ENCODE measurements at regions not wholly inside any gene's neighbourhood (a gene's known extent, or its start where the extent isn't known, plus 50 kb on each side); places are given as distances from the start of the nearest gene placed in this dataset.

DNA sequence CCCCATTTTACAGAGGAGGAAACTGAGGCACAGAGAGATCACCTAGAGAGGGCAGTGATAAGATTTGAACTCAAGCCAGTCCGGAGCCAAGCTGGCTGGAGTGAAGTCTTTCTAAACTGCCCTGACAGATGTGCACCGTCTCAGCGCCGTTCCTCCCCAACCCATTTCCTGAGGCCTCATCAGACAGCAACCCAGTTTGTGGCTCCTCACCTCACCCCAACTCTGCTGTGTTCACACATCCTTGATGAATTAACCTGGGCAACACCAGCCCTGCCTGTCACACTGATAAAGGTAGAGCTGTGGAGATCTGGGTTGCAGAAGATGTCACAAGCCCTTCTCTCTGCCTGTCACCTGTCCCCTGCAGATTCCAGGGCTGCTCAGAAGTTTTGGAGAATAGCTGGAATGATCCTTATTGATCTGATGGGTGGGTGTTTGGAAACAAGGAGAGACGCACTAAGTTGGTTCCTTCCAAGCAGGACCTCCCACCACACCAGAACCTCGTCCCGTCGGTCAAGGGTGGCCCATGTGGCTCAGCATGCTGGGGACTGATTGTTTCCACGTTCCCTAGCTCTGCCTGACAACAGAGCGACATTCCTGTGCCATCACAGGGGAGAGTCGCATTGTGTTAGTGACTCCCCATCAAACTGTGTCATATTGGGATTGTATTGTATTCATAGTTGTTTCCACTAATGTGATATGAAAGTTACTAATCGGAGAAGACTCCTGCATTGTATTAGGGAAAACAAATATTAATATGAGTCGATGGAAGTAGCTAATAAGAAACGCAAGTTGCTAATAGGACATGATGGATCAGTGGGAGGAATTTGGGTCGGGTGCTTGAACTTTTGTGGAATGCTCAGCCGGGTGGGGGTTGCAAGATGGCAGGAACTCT, 200.6 kb downstream of the PHETA1 start:
- H3K79me2 ChIP-seq, result no peaks in the 10 kb centered on the region
- no peaks in the 10 kb centered on the region for H4K20me1 ChIP-seq (ENCODE audit: insufficient read depth, poor library complexity, severe bottlenecking)
- TF ChIP-seq EZH2phosphoT487 (IDR thresholded peaks at IDR 0.05; ENCODE audit: low read depth, severe bottlenecking, unreplicated experiment) (no peak), EZH2 (IDR thresholded peaks at IDR 0.05; ENCODE audit: borderline replicate concordance) (no peak)
- TF ChIP-seq, protein P1, sequence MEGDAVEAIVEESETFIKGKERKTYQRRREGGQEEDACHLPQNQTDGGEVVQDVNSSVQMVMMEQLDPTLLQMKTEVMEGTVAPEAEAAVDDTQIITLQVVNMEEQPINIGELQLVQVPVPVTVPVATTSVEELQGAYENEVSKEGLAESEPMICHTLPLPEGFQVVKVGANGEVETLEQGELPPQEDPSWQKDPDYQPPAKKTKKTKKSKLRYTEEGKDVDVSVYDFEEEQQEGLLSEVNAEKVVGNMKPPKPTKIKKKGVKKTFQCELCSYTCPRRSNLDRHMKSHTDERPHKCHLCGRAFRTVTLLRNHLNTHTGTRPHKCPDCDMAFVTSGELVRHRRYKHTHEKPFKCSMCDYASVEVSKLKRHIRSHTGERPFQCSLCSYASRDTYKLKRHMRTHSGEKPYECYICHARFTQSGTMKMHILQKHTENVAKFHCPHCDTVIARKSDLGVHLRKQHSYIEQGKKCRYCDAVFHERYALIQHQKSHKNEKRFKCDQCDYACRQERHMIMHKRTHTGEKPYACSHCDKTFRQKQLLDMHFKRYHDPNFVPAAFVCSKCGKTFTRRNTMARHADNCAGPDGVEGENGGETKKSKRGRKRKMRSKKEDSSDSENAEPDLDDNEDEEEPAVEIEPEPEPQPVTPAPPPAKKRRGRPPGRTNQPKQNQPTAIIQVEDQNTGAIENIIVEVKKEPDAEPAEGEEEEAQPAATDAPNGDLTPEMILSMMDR (IDR thresholded peaks at IDR 0.05; ENCODE audit: poor library complexity), result no peak
- WGBS (ENCODE audit: low lambda C conversion rate, missing lambda C conversion rate), result 84% methylated on average over 16 of the region's 16 CpGs
- no peak for DNase-seq (ENCODE audit: low spot score)
- no peaks in the 10 kb centered on the region for H3K9me2 ChIP-seq (replicated peaks; ENCODE audit: insufficient read depth)
- H3K27me3 ChIP-seq, result peaks cover 8% of the 10 kb centered on the region
- no peak overlapping the region for H3K27ac ChIP-seq
- no peak overlapping the region for H3K4me3 ChIP-seq
- H3K9me3 ChIP-seq (ENCODE audit: low read depth), result no peaks in the 10 kb centered on the region
- no peak overlapping the region for H2AFZ ChIP-seq
- H3K4me1 ChIP-seq (ENCODE audit: insufficient read depth), result no peaks in the 10 kb centered on the region
- H3K36me3 ChIP-seq (replicated peaks; ENCODE audit: insufficient read depth, low read depth), result no peaks in the 10 kb centered on the region
- no peak overlapping the region for H3K4me2 ChIP-seq

DNA sequence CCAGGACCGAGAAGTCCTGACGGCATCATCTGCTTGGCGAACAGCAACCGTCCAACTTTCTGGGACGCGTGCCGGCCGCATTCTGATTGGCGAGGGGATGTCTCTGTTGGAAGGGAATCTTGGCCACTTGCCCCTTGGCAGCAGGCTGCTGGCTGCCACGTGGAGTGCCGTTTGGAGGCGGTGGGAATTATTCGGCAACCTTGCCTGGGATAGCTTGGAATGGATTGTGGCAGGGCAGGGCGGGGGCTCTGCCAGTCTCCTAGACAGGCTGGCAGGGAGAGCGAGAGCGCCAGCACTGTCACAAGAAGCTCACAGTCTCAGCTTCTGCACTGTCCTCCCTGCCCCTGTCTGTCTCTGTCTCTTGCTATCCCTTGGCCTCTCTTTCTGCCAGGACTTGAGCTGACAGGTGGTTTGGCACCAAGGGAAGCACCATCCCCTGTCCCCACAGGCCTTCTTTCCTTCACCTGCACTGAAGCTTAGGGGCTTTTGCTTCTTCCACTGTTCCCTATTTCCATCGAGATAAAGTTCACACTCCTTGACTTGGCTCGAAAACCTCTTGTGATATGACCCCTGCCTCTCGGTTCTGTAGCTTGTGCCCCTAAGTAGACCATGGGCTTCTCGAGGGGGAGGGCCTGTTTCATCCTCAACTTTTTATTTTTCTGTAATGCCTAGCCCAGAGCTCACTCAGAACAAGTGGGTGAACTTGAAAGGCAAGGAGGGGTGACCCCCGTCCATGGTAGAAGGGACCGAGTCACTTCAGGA, 201.9 kb downstream of the PHETA1 start:
- TF ChIP-seq EZH2phosphoT487 (IDR thresholded peaks at IDR 0.05; ENCODE audit: low read depth, severe bottlenecking, unreplicated experiment) (no peak), EZH2 (IDR thresholded peaks at IDR 0.05; ENCODE audit: borderline replicate concordance) (no peak)
- TF ChIP-seq, protein P1 (IDR thresholded peaks at IDR 0.05; ENCODE audit: poor library complexity), result no peak
- Histone ChIP-seq H3K27ac (no peak overlapping the region), H3K36me3 (replicated peaks; ENCODE audit: insufficient read depth, low read depth) (no peaks in the 10 kb centered on the region), H3K4me3 (no peak overlapping the region), H3K9me2 (replicated peaks; ENCODE audit: insufficient read depth) (no peaks in the 10 kb centered on the region), H2AFZ (no peak overlapping the region), H4K20me1 (ENCODE audit: insufficient read depth, poor library complexity, severe bottlenecking) (no peaks in the 10 kb centered on the region), H3K79me2 (no peaks in the 10 kb centered on the region), H3K9me3 (ENCODE audit: low read depth) (no peaks in the 10 kb centered on the region), H3K4me1 (ENCODE audit: insufficient read depth) (no peaks in the 10 kb centered on the region), H3K27me3 (peaks cover 8% of the 10 kb centered on the region), H3K4me2 (no peak overlapping the region)
- 90% methylated on average over 22 of the region's 22 CpGs for WGBS (ENCODE audit: low lambda C conversion rate, missing lambda C conversion rate)
- DNase-seq (ENCODE audit: low spot score), result no peak

DNA sequence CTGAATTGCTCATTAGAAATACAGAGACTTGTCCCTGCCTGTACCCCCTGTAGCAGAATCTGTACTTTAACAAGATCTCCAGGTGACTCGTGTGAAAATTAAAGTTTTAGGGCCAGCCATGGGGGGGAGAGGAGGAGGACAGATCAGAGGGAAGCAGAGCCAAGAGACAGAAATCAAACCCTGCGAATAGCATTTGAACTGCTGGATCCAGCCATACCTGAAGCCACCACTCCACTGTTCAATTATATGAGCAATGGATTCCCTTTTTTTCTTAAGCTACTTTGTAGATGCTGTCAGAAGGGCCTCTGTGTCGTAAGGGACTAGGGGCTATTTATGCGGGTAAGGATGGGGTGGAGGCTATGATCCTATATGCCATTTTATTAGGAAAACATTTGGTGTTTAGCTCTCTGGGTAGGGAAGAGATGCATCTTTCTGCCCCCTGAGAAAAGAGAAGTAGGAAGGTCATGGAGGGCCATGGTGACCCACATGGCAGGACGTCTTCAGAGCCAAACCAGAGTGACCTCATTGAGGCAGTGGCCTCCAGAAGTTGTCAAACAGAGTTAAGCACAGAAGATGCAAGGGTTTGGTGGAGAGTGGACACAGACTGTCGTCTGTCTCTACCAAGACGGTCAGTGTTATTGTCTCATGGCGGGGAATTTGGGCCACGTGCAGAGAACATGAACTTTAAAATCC, 203.9 kb downstream of the PHETA1 start:
- no peak overlapping the region for H2AFZ ChIP-seq
- no peaks in the 10 kb centered on the region for H4K20me1 ChIP-seq (ENCODE audit: insufficient read depth, poor library complexity, severe bottlenecking)
- H3K4me3 ChIP-seq, result no peak overlapping the region
- no peaks in the 10 kb centered on the region for H3K9me2 ChIP-seq (replicated peaks; ENCODE audit: insufficient read depth)
- 91% methylated on average over 9 of the region's 9 CpGs for WGBS (ENCODE audit: low lambda C conversion rate, missing lambda C conversion rate)
- H3K27me3 ChIP-seq, result peaks cover 8% of the 10 kb centered on the region
- no peak for DNase-seq (ENCODE audit: low spot score)
- no peaks in the 10 kb centered on the region for H3K79me2 ChIP-seq
- H3K36me3 ChIP-seq (replicated peaks; ENCODE audit: insufficient read depth, low read depth), result no peaks in the 10 kb centered on the region
- no peak overlapping the region for H3K4me2 ChIP-seq
- H3K4me1 ChIP-seq (ENCODE audit: insufficient read depth), result no peaks in the 10 kb centered on the region
- no peak overlapping the region for H3K27ac ChIP-seq
- TF ChIP-seq, protein P1 (IDR thresholded peaks at IDR 0.05; ENCODE audit: poor library complexity), result no peak
- TF ChIP-seq EZH2phosphoT487 (IDR thresholded peaks at IDR 0.05; ENCODE audit: low read depth, severe bottlenecking, unreplicated experiment) (no peak), EZH2 (IDR thresholded peaks at IDR 0.05; ENCODE audit: borderline replicate concordance) (no peak)
- no peaks in the 10 kb centered on the region for H3K9me3 ChIP-seq (ENCODE audit: low read depth)

All from hepatocyte (in vitro differentiated cells).